ENCODE measurements at regions not wholly inside any gene's neighbourhood (a gene's known extent, or its start where the extent isn't known, plus 50 kb on each side); places are given as distances from the start of the nearest gene placed in this dataset.

DNA sequence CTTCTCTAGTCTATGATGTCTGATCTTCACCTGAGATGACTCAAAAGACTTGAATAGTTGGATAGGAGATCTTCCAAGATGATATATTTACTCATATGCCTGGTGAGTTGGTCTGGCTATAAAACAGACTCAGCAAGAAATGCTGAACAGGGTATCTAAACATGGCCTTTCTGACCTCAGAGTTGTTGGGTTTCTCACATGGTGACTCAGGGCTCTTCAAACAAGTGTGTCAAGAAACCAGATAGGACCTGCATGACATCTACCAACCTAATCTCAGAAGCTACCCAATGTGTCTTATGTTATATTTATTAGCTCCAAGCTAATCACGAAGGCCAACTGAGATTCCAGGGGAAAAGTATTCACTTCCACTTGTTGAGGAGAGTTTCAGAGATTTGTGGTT, 1477.3 kb downstream of the CDH8 start:
- no peaks in the 10 kb centered on the region for H3K36me3 ChIP-seq (ENCODE audit: control insufficient read depth, insufficient read depth, low read length)
- H3K4me3 ChIP-seq (ENCODE audit: low read depth, low read length), result no peak overlapping the region
- H3K27me3 ChIP-seq (ENCODE audit: control insufficient read depth, insufficient read depth, low read length), result no peaks in the 10 kb centered on the region
- TF ChIP-seq, protein P1, sequence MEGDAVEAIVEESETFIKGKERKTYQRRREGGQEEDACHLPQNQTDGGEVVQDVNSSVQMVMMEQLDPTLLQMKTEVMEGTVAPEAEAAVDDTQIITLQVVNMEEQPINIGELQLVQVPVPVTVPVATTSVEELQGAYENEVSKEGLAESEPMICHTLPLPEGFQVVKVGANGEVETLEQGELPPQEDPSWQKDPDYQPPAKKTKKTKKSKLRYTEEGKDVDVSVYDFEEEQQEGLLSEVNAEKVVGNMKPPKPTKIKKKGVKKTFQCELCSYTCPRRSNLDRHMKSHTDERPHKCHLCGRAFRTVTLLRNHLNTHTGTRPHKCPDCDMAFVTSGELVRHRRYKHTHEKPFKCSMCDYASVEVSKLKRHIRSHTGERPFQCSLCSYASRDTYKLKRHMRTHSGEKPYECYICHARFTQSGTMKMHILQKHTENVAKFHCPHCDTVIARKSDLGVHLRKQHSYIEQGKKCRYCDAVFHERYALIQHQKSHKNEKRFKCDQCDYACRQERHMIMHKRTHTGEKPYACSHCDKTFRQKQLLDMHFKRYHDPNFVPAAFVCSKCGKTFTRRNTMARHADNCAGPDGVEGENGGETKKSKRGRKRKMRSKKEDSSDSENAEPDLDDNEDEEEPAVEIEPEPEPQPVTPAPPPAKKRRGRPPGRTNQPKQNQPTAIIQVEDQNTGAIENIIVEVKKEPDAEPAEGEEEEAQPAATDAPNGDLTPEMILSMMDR (IDR thresholded peaks at IDR 0.05; ENCODE audit: insufficient read depth, low read depth, low read length), result no peak
- no peak for DNase-seq (ENCODE audit: low read depth)
- ChIA-PET POLR2A (no interaction called here), CTCF (no interaction called here)

DNA sequence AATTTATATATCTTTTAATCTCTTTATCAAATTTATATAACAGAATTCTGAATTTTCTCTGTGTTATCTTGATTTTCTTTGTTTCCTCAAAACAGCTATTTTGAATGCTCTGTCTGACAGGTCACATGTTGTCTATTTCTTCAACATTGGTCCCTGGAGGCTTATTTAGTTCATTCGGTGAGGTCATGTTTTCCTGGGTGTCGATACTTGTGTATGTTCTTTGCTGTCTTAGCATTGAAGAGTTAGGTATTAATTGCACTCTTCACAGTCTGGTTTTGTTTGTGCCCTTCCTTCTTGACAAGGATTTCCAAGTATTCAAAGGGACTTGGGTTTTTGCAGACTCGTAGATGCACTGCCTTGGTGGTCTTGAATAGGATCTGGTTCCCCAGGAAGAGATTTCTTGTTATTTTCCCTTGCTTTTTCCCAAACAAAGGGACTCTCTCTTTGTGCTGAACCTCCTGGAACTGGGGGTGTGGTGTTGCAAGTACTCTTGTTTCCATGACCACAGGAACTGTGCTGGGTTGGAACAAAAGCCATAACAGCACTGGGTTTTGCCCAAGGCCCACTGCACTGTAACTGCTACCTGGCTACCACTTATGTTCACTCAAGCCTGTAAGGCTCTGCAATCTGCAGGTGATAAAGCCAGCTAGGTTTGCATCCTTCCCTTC, 1483.0 kb downstream of the CDH8 start:
- H3K4me3 ChIP-seq (ENCODE audit: low read depth, low read length), result no peak overlapping the region
- no peak for DNase-seq (ENCODE audit: low read depth)
- POLR2A ChIA-PET, result no interaction called here
- CTCF ChIA-PET, result no interaction called here
- TF ChIP-seq, protein P1 (IDR thresholded peaks at IDR 0.05; ENCODE audit: insufficient read depth, low read depth, low read length), result no peak
- H3K36me3 ChIP-seq (ENCODE audit: control insufficient read depth, insufficient read depth, low read length), result no peaks in the 10 kb centered on the region
- H3K27me3 ChIP-seq (ENCODE audit: control insufficient read depth, insufficient read depth, low read length), result no peaks in the 10 kb centered on the region

DNA sequence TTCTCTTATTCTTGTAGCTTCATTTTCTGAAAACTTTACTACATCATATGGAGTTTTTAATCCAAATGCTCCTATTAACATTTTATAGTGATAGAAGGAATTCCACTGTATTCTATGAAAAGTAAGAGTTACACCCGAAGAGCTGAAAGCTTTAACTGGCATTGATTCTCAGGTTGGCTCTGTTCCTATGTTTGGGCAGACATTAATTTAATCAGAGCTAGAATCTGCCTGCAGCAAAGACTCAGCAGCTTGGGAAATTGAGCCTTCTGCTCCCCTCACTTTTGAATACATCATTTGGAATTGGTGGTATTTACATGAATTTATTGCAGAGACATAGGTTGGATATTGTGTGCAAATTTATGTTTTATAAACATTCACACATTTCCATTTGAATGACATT, 1494.7 kb downstream of the CDH8 start:
- ChIA-PET POLR2A (no interaction called here), CTCF (no interaction called here)
- TF ChIP-seq, protein P1 (IDR thresholded peaks at IDR 0.05; ENCODE audit: insufficient read depth, low read depth, low read length), result no peak
- no peak for DNase-seq (ENCODE audit: low read depth)
- Histone ChIP-seq H3K36me3 (ENCODE audit: control insufficient read depth, insufficient read depth, low read length) (no peaks in the 10 kb centered on the region), H3K4me3 (ENCODE audit: low read depth, low read length) (no peak overlapping the region), H3K27me3 (ENCODE audit: control insufficient read depth, insufficient read depth, low read length) (no peaks in the 10 kb centered on the region)

DNA sequence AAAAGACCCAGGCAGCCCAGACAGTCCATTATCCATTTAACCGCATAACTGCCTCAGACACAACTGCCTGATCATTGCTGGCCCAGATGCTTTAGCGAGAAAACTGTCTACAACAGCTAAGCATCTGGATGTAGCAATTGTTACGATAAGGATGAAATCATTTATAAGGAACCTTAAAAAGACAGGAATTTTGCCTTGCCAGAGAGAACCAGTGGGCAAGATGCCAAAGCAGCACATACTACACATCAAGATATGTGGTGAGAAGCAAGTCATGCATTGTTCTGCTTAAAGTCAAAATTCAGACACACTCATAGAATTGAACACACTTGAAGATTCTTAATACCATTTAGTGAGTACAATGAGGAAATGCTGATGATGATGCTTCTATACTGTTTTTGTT, 1525.3 kb downstream of the CDH8 start:
- no peak for DNase-seq (ENCODE audit: low read depth)
- TF ChIP-seq, protein P1 (IDR thresholded peaks at IDR 0.05; ENCODE audit: insufficient read depth, low read depth, low read length), result no peak
- Histone ChIP-seq H3K36me3 (ENCODE audit: control insufficient read depth, insufficient read depth, low read length) (no peaks in the 10 kb centered on the region), H3K4me3 (ENCODE audit: low read depth, low read length) (no peak overlapping the region), H3K27me3 (ENCODE audit: control insufficient read depth, insufficient read depth, low read length) (no peaks in the 10 kb centered on the region)
- CTCF ChIA-PET, result no interaction called here
- POLR2A ChIA-PET, result no interaction called here

DNA sequence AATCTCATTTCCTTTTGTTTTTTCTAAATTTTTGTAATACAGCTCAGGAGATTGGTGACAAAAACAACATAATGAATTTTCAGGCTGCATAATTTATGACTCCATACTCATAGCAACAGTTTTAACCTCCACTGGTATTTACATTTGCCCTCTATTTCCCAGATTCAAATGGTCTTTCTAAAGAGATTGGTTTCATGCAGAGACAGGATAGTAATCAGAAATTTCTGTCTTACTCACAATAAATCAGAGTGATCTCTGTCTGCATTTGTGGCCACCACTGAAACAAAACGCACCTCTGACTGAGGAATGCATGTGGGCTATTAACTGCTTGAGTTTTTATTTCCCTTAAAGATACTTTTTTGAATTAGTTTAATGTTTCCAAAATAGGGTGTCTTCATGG, 1526.0 kb downstream of the CDH8 start:
- ChIA-PET CTCF (no interaction called here), POLR2A (no interaction called here)
- H3K4me3 ChIP-seq (ENCODE audit: low read depth, low read length), result no peak overlapping the region
- no peak for DNase-seq (ENCODE audit: low read depth)
- H3K36me3 ChIP-seq (ENCODE audit: control insufficient read depth, insufficient read depth, low read length), result no peaks in the 10 kb centered on the region
- TF ChIP-seq, protein P1 (IDR thresholded peaks at IDR 0.05; ENCODE audit: insufficient read depth, low read depth, low read length), result no peak
- H3K27me3 ChIP-seq (ENCODE audit: control insufficient read depth, insufficient read depth, low read length), result no peaks in the 10 kb centered on the region

Data from BJ (cell line).